SK-N-SH (cell line): ENCODE measurements at regions not wholly inside any gene's neighbourhood (a gene's known extent, or its start where the extent isn't known, plus 50 kb on each side); places are given as distances from the start of the nearest gene placed in this dataset.
A peak's percentile ranks its signal among the peaks of the same experiment; 100 is the strongest.

ENCODE experiments used
- CTCF ChIA-PET: fragments of 300-600, 350-600 bp; formaldehyde crosslinking; extraction: SDS; loops from one replicate; lab custom pipeline; 2021; lab: Yijun Ruan, JAX
- POLR2A ChIA-PET: fragments of 350-600 bp; sonication (Branson Sonifier 250); formaldehyde crosslinking; extraction: SDS; loops from one replicate; lab custom pipeline; 2020; ENCODE audit warnings: antibody characterized with exemption, inconsistent platforms; lab: Yijun Ruan, JAX
- DNase-seq: peaks from one replicate; pipeline ENCODE4 v3.0.0; 2012
- H2AFZ ChIP-seq: fragments of 200-600 bp; sonication (generic); 2 replicates; pipeline ENCODE4 v1.8.1; 2016; ENCODE audit warnings: antibody characterized with exemption, mild to moderate bottlenecking, low read depth
- H3F3A ChIP-seq: fragments of 200-600 bp; sonication (generic); replicated peaks from 2 replicates; pipeline ENCODE3; 2016; ENCODE audit warnings: antibody characterized with exemption, mild to moderate bottlenecking; ENCODE audit not compliant: insufficient read depth
- H3K27ac ChIP-seq, 2 experiments: fragments of 200-500 bp in 1 of 2; fragments of 200-600 bp in 1 of 2; sonication (Bioruptor generic) in 1 of 2; sonication (generic), shearing (Covaris generic) in 1 of 2; 2 replicates each; pipeline versions ENCODE4 v1.5.1 to v1.6.1; 2014 to 2016; ENCODE audit warnings: low read depth in 2 of 2, inconsistent platforms in 1 of 2, low read length in 1 of 2, mild to moderate bottlenecking in 1 of 2, mixed read lengths in 1 of 2
- H3K27me3 ChIP-seq: fragments of 200-600 bp; sonication (generic), shearing (Covaris generic); 2 replicates; pipeline ENCODE4 v1.6.1; 2016; ENCODE audit warnings: mixed run types; ENCODE audit not compliant: insufficient read depth
- H3K36me3 ChIP-seq, 2 experiments: fragments of 200-500 bp in 1 of 2; fragments of 200-600 bp in 1 of 2; sonication (Bioruptor generic) in 1 of 2; sonication (generic) in 1 of 2; replicated peaks in 1 of 2; 2 replicates each; pipeline versions ENCODE3 to v1.5.1; 2014 to 2016; ENCODE audit warnings: low read length in 1 of 2, mild to moderate bottlenecking in 1 of 2; ENCODE audit not compliant: insufficient read depth in 2 of 2, control insufficient read depth in 1 of 2
- H3K4me1 ChIP-seq, 2 experiments: fragments of 200-500 bp in 1 of 2; fragments of 200-600 bp in 1 of 2; sonication (Bioruptor generic) in 1 of 2; sonication (generic), shearing (Covaris generic) in 1 of 2; 2 replicates each; pipeline versions ENCODE4 v1.5.1 to v1.6.1; 2014 to 2016; ENCODE audit warnings: low read depth in 1 of 2, low read length in 1 of 2, mixed run types in 1 of 2; ENCODE audit not compliant: insufficient read depth in 2 of 2, control insufficient read depth in 1 of 2
- H3K4me2 ChIP-seq: fragments of 200-600 bp; sonication (generic), shearing (Covaris generic); 2 replicates; pipeline ENCODE4 v1.6.1; 2017; ENCODE audit warnings: mixed run types
- H3K4me3 ChIP-seq, 2 experiments: fragments of 200-500 bp in 1 of 2; fragments of 200-600 bp in 1 of 2; sonication (Bioruptor generic) in 1 of 2; sonication (generic), shearing (Covaris generic) in 1 of 2; 2 replicates each; pipeline versions ENCODE4 v1.5.1 to v1.8.1; 2014 to 2016; ENCODE audit warnings: low read depth in 2 of 2, inconsistent platforms in 1 of 2, low read length in 1 of 2, mild to moderate bottlenecking in 1 of 2, mixed read lengths in 1 of 2, moderate library complexity in 1 of 2
- H3K79me2 ChIP-seq: fragments of 200-600 bp; sonication (generic); 2 replicates; pipeline ENCODE4 v1.8.1; 2017; ENCODE audit warnings: mild to moderate bottlenecking; ENCODE audit not compliant: insufficient read depth
- H3K9ac ChIP-seq: fragments of 200-600 bp; sonication (generic); 2 replicates; pipeline ENCODE4 v1.6.1; 2017; ENCODE audit warnings: mixed run types
- H3K9me2 ChIP-seq: fragments of 200-600 bp; sonication (generic); 2 replicates; pipeline ENCODE4 v1.6.1; 2017; ENCODE audit warnings: mixed run types
- H3K9me3 ChIP-seq: fragments of 200-600 bp; sonication (generic); 2 replicates; pipeline ENCODE4 v1.6.1; 2017; ENCODE audit warnings: mixed run types, mild to moderate bottlenecking, moderate library complexity
- H4K20me1 ChIP-seq: fragments of 200-600 bp; sonication (generic); 2 replicates; pipeline ENCODE4 v1.6.1; 2017; ENCODE audit warnings: mild to moderate bottlenecking, mixed run types; ENCODE audit not compliant: insufficient read depth
- CTCF ChIP-seq: fragments of 200-600 bp; sonication (generic); IDR thresholded peaks from 2 replicates; pipeline ENCODE4 v1.6.1; 2017; ENCODE audit warnings: antibody characterized with exemption, mild to moderate bottlenecking, moderate library complexity
- EP300 ChIP-seq, 2 experiments: IDR thresholded peaks; 2 replicates each; pipeline versions ENCODE4 v1.4.0 to v1.6.1; 2012; ENCODE audit warnings: borderline replicate concordance in 1 of 2, low read depth in 1 of 2, low read length in 1 of 2
- EZH2phosphoT487 ChIP-seq: fragments of 200-600 bp; sonication (generic); IDR thresholded peaks from 2 replicates; pipeline ENCODE4 v1.6.1; 2017; ENCODE audit warnings: low read depth, mixed run types, mild to moderate bottlenecking, antibody characterized with exemption, moderate library complexity, borderline replicate concordance
- FOSL2 ChIP-seq: IDR thresholded peaks from 2 replicates; pipeline ENCODE4 v1.4.0; 2012; ENCODE audit warnings: low read depth, mild to moderate bottlenecking, moderate library complexity, borderline replicate concordance
- MXI1 ChIP-seq: IDR thresholded peaks from 2 replicates; pipeline ENCODE4 v1.6.1; 2012; ENCODE audit warnings: mild to moderate bottlenecking, low read depth, low read length, improper control_type of control experiment
- POLR2AphosphoS5 ChIP-seq: IDR thresholded peaks from 2 replicates; pipeline ENCODE4 v1.6.1; 2012; ENCODE audit warnings: low read depth, low read length
- RAD21 ChIP-seq: IDR thresholded peaks from 2 replicates; pipeline ENCODE4 v1.6.1; 2012; ENCODE audit warnings: mild to moderate bottlenecking, low read length
- RCOR1 ChIP-seq: fragments of 150-350 bp; IDR thresholded peaks from 2 replicates; pipeline ENCODE4 v1.6.1; 2017; ENCODE audit warnings: antibody characterized with exemption, low read length
- RFX5 ChIP-seq: IDR thresholded peaks from 2 replicates; pipeline ENCODE4 v1.6.1; 2012; ENCODE audit warnings: mild to moderate bottlenecking, improper control_type of control experiment, low read length
- SMC3 ChIP-seq: IDR thresholded peaks from 2 replicates; pipeline ENCODE4 v1.6.1; 2012; ENCODE audit warnings: low read depth, low read length, improper control_type of control experiment
- WGBS: methylation state at CpG from one replicate; pipeline ENCODE4 v1.1.6; 2017; ENCODE audit warnings: low lambda C conversion rate; 5-methylcytosine and 5-hydroxymethylcytosine counted together
- TF ChIP-seq, protein P1 (sequence below): IDR thresholded peaks from 2 replicates; pipeline ENCODE4; 2012
- TF ChIP-seq, protein P2 (sequence below): IDR thresholded peaks from 2 replicates; pipeline ENCODE4 v1.6.1; 2012; ENCODE audit warnings: mild to moderate bottlenecking, low read depth, low read length, moderate library complexity

GRCh38 chr1:184221087-184221486 lies 165.7 kb upstream of the C1orf21 start:
- Histone ChIP-seq H3K9me3 (no peaks in the 10 kb centered on the region), H3K9ac (no peak overlapping the region), H3K36me3 (no peaks in the 10 kb centered on the region), H3F3A (no peaks in the 10 kb centered on the region), H3K9me2 (no peaks in the 10 kb centered on the region), H3K4me3 (no peak overlapping the region), H3K4me1 (peaks cover 0 to 4% of the 10 kb centered on the region in 2 experiments; a peak in 1 of 4 replicates), H3K27ac (no peak overlapping the region), H3K4me2 (no peak overlapping the region), H4K20me1 (no peaks in the 10 kb centered on the region), H2AFZ (no peak overlapping the region), H3K79me2 (no peaks in the 10 kb centered on the region), H3K27me3 (no peaks in the 10 kb centered on the region)
- WGBS = 79% methylated on average over 2 of the region's 2 CpGs
- ChIA-PET CTCF (interaction anchor here (1.2 to 2.3 kb wide), 4 partner anchors 8 to 145 kb away, joined by 4 to 17 read pairs (median 10); no protein-coding TSS in a partner anchor), POLR2A (no interaction called here)
- TF ChIP-seq SMC3 (no peak), MXI1 (no peak), FOSL2 (no peak), EZH2phosphoT487 (no peak), CTCF (no peak)
- TF ChIP-seq, protein P1, sequence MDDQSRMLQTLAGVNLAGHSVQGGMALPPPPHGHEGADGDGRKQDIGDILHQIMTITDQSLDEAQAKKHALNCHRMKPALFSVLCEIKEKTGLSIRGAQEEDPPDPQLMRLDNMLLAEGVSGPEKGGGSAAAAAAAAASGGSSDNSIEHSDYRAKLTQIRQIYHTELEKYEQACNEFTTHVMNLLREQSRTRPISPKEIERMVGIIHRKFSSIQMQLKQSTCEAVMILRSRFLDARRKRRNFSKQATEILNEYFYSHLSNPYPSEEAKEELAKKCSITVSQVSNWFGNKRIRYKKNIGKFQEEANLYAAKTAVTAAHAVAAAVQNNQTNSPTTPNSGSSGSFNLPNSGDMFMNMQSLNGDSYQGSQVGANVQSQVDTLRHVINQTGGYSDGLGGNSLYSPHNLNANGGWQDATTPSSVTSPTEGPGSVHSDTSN = no peak
- no peak for DNase-seq

- no peaks in the 10 kb centered on the region for H3K79me2 ChIP-seq
- H3K9me2 ChIP-seq = no peaks in the 10 kb centered on the region
- peaks cover 0 to 4% of the 10 kb centered on the region in 2 experiments; a peak in 1 of 4 replicates for H3K4me1 ChIP-seq
- no peaks in the 10 kb centered on the region for H3F3A ChIP-seq
- no peak overlapping the region for H2AFZ ChIP-seq
- H3K9me3 ChIP-seq = no peaks in the 10 kb centered on the region
- peak; percentile 43 for DNase-seq
- H3K9ac ChIP-seq = no peak overlapping the region
- 36% methylated on average over 9 of the region's 9 CpGs for WGBS
- CTCF ChIA-PET = interaction anchor here (0.6 to 2.3 kb wide), 25 partner anchors 9 to 341 kb away, joined by 3 to 17 read pairs (median 4); no protein-coding TSS in a partner anchor
- no peaks in the 10 kb centered on the region for H4K20me1 ChIP-seq
- POLR2A ChIA-PET = no interaction called here
- TF ChIP-seq SMC3 = peak; percentile 76
- no peak for TF ChIP-seq RCOR1
- TF ChIP-seq, protein P2, sequence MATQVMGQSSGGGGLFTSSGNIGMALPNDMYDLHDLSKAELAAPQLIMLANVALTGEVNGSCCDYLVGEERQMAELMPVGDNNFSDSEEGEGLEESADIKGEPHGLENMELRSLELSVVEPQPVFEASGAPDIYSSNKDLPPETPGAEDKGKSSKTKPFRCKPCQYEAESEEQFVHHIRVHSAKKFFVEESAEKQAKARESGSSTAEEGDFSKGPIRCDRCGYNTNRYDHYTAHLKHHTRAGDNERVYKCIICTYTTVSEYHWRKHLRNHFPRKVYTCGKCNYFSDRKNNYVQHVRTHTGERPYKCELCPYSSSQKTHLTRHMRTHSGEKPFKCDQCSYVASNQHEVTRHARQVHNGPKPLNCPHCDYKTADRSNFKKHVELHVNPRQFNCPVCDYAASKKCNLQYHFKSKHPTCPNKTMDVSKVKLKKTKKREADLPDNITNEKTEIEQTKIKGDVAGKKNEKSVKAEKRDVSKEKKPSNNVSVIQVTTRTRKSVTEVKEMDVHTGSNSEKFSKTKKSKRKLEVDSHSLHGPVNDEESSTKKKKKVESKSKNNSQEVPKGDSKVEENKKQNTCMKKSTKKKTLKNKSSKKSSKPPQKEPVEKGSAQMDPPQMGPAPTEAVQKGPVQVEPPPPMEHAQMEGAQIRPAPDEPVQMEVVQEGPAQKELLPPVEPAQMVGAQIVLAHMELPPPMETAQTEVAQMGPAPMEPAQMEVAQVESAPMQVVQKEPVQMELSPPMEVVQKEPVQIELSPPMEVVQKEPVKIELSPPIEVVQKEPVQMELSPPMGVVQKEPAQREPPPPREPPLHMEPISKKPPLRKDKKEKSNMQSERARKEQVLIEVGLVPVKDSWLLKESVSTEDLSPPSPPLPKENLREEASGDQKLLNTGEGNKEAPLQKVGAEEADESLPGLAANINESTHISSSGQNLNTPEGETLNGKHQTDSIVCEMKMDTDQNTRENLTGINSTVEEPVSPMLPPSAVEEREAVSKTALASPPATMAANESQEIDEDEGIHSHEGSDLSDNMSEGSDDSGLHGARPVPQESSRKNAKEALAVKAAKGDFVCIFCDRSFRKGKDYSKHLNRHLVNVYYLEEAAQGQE = no peak
- TF ChIP-seq EP300 (IDR thresholded peaks at IDR 0.05; ENCODE audit: borderline replicate concordance in 1 of 2, low read depth in 1 of 2, low read length in 1 of 2) = no peak
- no peak for TF ChIP-seq POLR2AphosphoS5
- no peak for TF ChIP-seq RFX5
- peak; percentile 93 for TF ChIP-seq CTCF
- peak; percentile 75 for TF ChIP-seq RAD21
- TF ChIP-seq, all 33 proteins: peak for 3
- H3K4me2 ChIP-seq = no peak overlapping the region
- no peak overlapping the region; a peak in 1 of 4 replicates for H3K4me3 ChIP-seq
- no peaks in the 10 kb centered on the region for H3K36me3 ChIP-seq
- no peaks in the 10 kb centered on the region for H3K27me3 ChIP-seq
- no peak overlapping the region for H3K27ac ChIP-seq
Measured at GRCh38 chr1:184222652-184223052, 164.2 kb upstream of the C1orf21 start.
